ENCODE measurements at regions not wholly inside any gene's neighbourhood (a gene's known extent, or its start where the extent isn't known, plus 50 kb on each side); places are given as distances from the start of the nearest gene placed in this dataset.

DNA sequence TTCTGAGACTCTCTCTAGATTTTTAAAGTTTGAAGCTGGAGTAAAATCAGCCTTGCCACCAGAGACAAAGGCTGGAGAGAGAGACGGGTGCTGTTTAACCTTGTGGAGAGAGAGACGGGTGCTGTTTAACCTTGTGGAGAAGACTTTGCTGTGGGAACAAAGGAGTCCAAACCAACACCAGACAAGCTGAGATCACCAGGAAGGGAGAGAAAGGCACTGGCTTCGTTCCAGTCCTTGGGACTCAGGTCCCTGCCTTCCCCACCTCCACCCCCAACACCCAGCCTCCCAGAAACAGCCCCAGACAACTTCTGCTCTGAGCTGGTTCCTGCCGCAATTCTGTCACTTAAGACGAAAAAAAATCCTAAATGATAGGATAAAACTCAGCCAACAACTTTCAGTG is 1389.3 kb downstream of the AACS start:
- no peak for TF ChIP-seq CTCF (IDR thresholded peaks at IDR 0.05; ENCODE audit: low read depth, low read length)
- TF ChIP-seq POLR2A (IDR thresholded peaks at IDR 0.05; ENCODE audit: extremely low read depth, insufficient read length), result no peak
- TF ChIP-seq MYC (IDR thresholded peaks at IDR 0.05; ENCODE audit: low read depth, low read length), result no peak
